ENCODE measurements at regions not wholly inside any gene's neighbourhood (a gene's known extent, or its start where the extent isn't known, plus 50 kb on each side); places are given as distances from the start of the nearest gene placed in this dataset.
A peak's percentile ranks its signal among the peaks of the same experiment; 100 is the strongest.

GRCh38 chr21:27108228-27108627 is 141.3 kb upstream of the ADAMTS5 start:
- CTCF ChIA-PET: no interaction called here
- POLR2A ChIA-PET: no interaction called here
- Mint-ChIP-seq H3K4me3 (ENCODE audit: unreplicated experiment) (no peak overlapping the region), H3K27ac (ENCODE audit: low read depth, unreplicated experiment) (no peak overlapping the region), H3K36me3 (ENCODE audit: insufficient read depth, unreplicated experiment) (peaks cover 6% of the 10 kb centered on the region), H3K4me1 (ENCODE audit: insufficient read depth, unreplicated experiment) (peaks cover 11% of the 10 kb centered on the region), H3K27me3 (ENCODE audit: insufficient read depth, unreplicated experiment) (no peaks in the 10 kb centered on the region), H3K9me3 (ENCODE audit: unreplicated experiment) (no peaks in the 10 kb centered on the region)
- BruUV-seq (replicated peaks): no TSS peak
- intact Hi-C loops (cut with micrococcal nuclease): no loop called here
- no peak for TF ChIP-seq CTCF (IDR thresholded peaks at IDR 0.05; ENCODE audit: unreplicated experiment)
- DNase-seq (ENCODE audit: unreplicated experiment): no peak

GRCh38 chr21:27104846-27105431 is 138.1 kb upstream of the ADAMTS5 start:
- ChIA-PET POLR2A (interaction anchor here (0.7 kb wide), 1 partner anchor 1597 kb away, joined by 3 read pairs; no protein-coding TSS in a partner anchor), CTCF (no interaction called here)
- DNase-seq (ENCODE audit: unreplicated experiment): peak; percentile 15
- H3K4me3 Mint-ChIP-seq (ENCODE audit: unreplicated experiment): no peak overlapping the region
- no peaks in the 10 kb centered on the region for H3K9me3 Mint-ChIP-seq (ENCODE audit: unreplicated experiment)
- no peak overlapping the region for H3K27ac Mint-ChIP-seq (ENCODE audit: low read depth, unreplicated experiment)
- peaks cover 11% of the 10 kb centered on the region for H3K4me1 Mint-ChIP-seq (ENCODE audit: insufficient read depth, unreplicated experiment)
- BruUV-seq (replicated peaks): no TSS peak
- intact Hi-C loops (cut with micrococcal nuclease): no loop called here
- TF ChIP-seq CTCF (IDR thresholded peaks at IDR 0.05; ENCODE audit: unreplicated experiment): no peak
- no peaks in the 10 kb centered on the region for H3K27me3 Mint-ChIP-seq (ENCODE audit: insufficient read depth, unreplicated experiment)
- H3K36me3 Mint-ChIP-seq (ENCODE audit: insufficient read depth, unreplicated experiment): peaks cover 6% of the 10 kb centered on the region

- no peak overlapping the region for H3K27ac Mint-ChIP-seq (ENCODE audit: low read depth, unreplicated experiment)
- H3K9me3 Mint-ChIP-seq (ENCODE audit: unreplicated experiment): no peaks in the 10 kb centered on the region
- DNase-seq (ENCODE audit: unreplicated experiment): no peak
Observed at GRCh38 chr21:27103768-27104167, 136.9 kb upstream of the ADAMTS5 start.

GRCh38 chr21:27101523-27101922 is 134.6 kb upstream of the ADAMTS5 start:
- no peak for TF ChIP-seq CTCF (IDR thresholded peaks at IDR 0.05; ENCODE audit: unreplicated experiment)
- intact Hi-C loops (cut with micrococcal nuclease): no loop called here
- CTCF ChIA-PET: no interaction called here
- Mint-ChIP-seq H3K9me3 (ENCODE audit: unreplicated experiment) (no peaks in the 10 kb centered on the region), H3K27ac (ENCODE audit: low read depth, unreplicated experiment) (no peak overlapping the region), H3K36me3 (ENCODE audit: insufficient read depth, unreplicated experiment) (no peaks in the 10 kb centered on the region), H3K4me3 (ENCODE audit: unreplicated experiment) (no peak overlapping the region), H3K4me1 (ENCODE audit: insufficient read depth, unreplicated experiment) (peaks cover 11% of the 10 kb centered on the region), H3K27me3 (ENCODE audit: insufficient read depth, unreplicated experiment) (no peaks in the 10 kb centered on the region)
- BruUV-seq (replicated peaks): no TSS peak
- POLR2A ChIA-PET: interaction anchor here (1.1 to 1.7 kb wide), 2 partner anchors 10 to 17 kb away, joined by 3 to 4 read pairs; no protein-coding TSS in a partner anchor
- DNase-seq (ENCODE audit: unreplicated experiment): no peak

More at GRCh38 chr21:27103768-27104167, 136.9 kb upstream of the ADAMTS5 start:
- ChIA-PET CTCF (no interaction called here), POLR2A (no interaction called here)
- no peaks in the 10 kb centered on the region for H3K27me3 Mint-ChIP-seq (ENCODE audit: insufficient read depth, unreplicated experiment)
- H3K4me1 Mint-ChIP-seq (ENCODE audit: insufficient read depth, unreplicated experiment): peaks cover 11% of the 10 kb centered on the region
- TF ChIP-seq CTCF (IDR thresholded peaks at IDR 0.05; ENCODE audit: unreplicated experiment): no peak
- no peaks in the 10 kb centered on the region for H3K36me3 Mint-ChIP-seq (ENCODE audit: insufficient read depth, unreplicated experiment)
- no peak overlapping the region for H3K4me3 Mint-ChIP-seq (ENCODE audit: unreplicated experiment)
- no TSS peak for BruUV-seq (replicated peaks)
- intact Hi-C loops (cut with micrococcal nuclease): no loop called here

Data from MCF 10A (cell line).